K562 (cell line): ENCODE measurements at regions not wholly inside any gene's neighbourhood (a gene's known extent, or its start where the extent isn't known, plus 50 kb on each side); places are given as distances from the start of the nearest gene placed in this dataset.

Experiments used
- ATAC-seq: fragments of 200-7000 bp; cut with Tn5 transposase; 3 replicates; pipeline ENCODE4 v1.9.1; 2020; ENCODE audit warnings: moderate library complexity
- BruUV-seq: library from RNA; stranded (reverse); fragments of 400-500 nt; replicated peaks from 2 replicates; lab custom pipeline; 2021; lab: Mats Ljungman, UMichigan
- CTCF ChIA-PET: fragments of 300-600 bp; formaldehyde crosslinking; extraction: SDS; loops from one replicate; lab custom pipeline; 2021; ENCODE audit warnings: low intra/inter-chr PET ratio; lab: Yijun Ruan, JAX
- POLR2A ChIA-PET: fragments of 300-600, 350-650 bp; sonication (Branson Sonifier 250); formaldehyde crosslinking; extraction: SDS; loops from one replicate; lab custom pipeline; 2021; ENCODE audit warnings: antibody characterized with exemption, inconsistent platforms; lab: Yijun Ruan, JAX
- DNase-seq, 4 experiments: peaks; one replicate each; pipeline versions ENCODE4 v3.0.0 to v3.0.0-alpha.2; 2011 to 2018; ENCODE audit warnings: low spot score in 3 of 4, mixed read lengths in 3 of 4; ENCODE audit errors: extremely low read depth in 1 of 4
- FAIRE-seq: peaks from 2 replicates; lab custom pipeline; 2011; peaks lifted over from hg19 to GRCh38; lab: Jason Lieb, UNC
- H2AFZ ChIP-seq: 2 replicates; pipeline ENCODE4 v1.6.0; 2011; ENCODE audit warnings: low read depth, low read length, control low read depth, inconsistent platforms
- H3K27ac ChIP-seq: fragments of 200-600 bp; 3 replicates; pipeline ENCODE4 v1.8.0; 2011; ENCODE audit warnings: low read depth, mild to moderate bottlenecking, control low read depth, inconsistent platforms, low read length, moderate library complexity, mixed read lengths; ENCODE audit errors: extremely low read depth
- H3K27me3 ChIP-seq, 2 experiments: fragments of 300-600 bp in 1 of 2; 2 replicates in 1 of 2; 3 replicates in 1 of 2; pipeline versions ENCODE4 v1.6.0 to v1.8.0; 2011; ENCODE audit warnings: inconsistent platforms in 2 of 2, low read length in 2 of 2, mild to moderate bottlenecking in 1 of 2, mixed read lengths in 1 of 2, moderate library complexity in 1 of 2; ENCODE audit not compliant: control insufficient read depth in 2 of 2, insufficient read depth in 2 of 2
- H3K36me3 ChIP-seq: fragments of 300-600 bp; 3 replicates; pipeline ENCODE4 v1.8.0; 2011; ENCODE audit warnings: mild to moderate bottlenecking, low read length, inconsistent platforms; ENCODE audit not compliant: control insufficient read depth, insufficient read depth
- H3K4me1 ChIP-seq, 2 experiments: fragments of 200-600 bp in 1 of 2; replicated peaks in 1 of 2; 2 replicates in 1 of 2; 3 replicates in 1 of 2; pipeline versions ENCODE4 v1.5.1 to v1.8.0; 2011; ENCODE audit warnings: inconsistent platforms in 2 of 2, low read length in 2 of 2, mild to moderate bottlenecking in 1 of 2, mixed read lengths in 1 of 2, moderate library complexity in 1 of 2; ENCODE audit not compliant: control insufficient read depth in 2 of 2, insufficient read depth in 2 of 2
- H3K4me2 ChIP-seq: 2 replicates; pipeline ENCODE4 v1.6.1; 2011; ENCODE audit warnings: low read length, control low read depth, inconsistent platforms, mixed read lengths; ENCODE audit not compliant: insufficient read depth
- H3K4me3 ChIP-seq: fragments of 200-600 bp; sonication (generic), shearing (Covaris generic); 2 replicates; pipeline ENCODE4 v1.5.1; 2016; ENCODE audit warnings: control low read depth, inconsistent platforms
- H3K79me2 ChIP-seq: fragments of 200-600 bp; 3 replicates; pipeline ENCODE4 v1.8.0; 2011; ENCODE audit warnings: low read length, inconsistent platforms; ENCODE audit not compliant: control insufficient read depth, insufficient read depth
- H3K9ac ChIP-seq, 2 experiments: 2 replicates each; pipeline versions ENCODE4 v1.6.0 to v1.6.1; 2011; ENCODE audit warnings: low read depth in 2 of 2, low read length in 2 of 2, control low read depth in 1 of 2, inconsistent platforms in 1 of 2, mild to moderate bottlenecking in 1 of 2, mixed read lengths in 1 of 2; ENCODE audit not compliant: insufficient read depth in 1 of 2
- H3K9me1 ChIP-seq: one replicate; pipeline ENCODE4 v1.6.0; 2011; ENCODE audit warnings: inconsistent platforms, mild to moderate bottlenecking, low read length, moderate library complexity; ENCODE audit not compliant: control insufficient read depth, insufficient read depth
- H3K9me3 ChIP-seq: replicated peaks from 2 replicates; pipeline ENCODE4 v1.5.1; 2011; ENCODE audit warnings: low read depth, low read length, inconsistent platforms; ENCODE audit not compliant: control insufficient read depth, insufficient read depth
- H4K20me1 ChIP-seq: replicated peaks from 2 replicates; pipeline ENCODE4 v1.6.1; 2011; ENCODE audit warnings: low read length, inconsistent platforms, mixed read lengths; ENCODE audit not compliant: control insufficient read depth, insufficient read depth
- FOSL1 ChIP-seq: fragments of 200-800 bp; sonication (Bioruptor generic); conservative IDR thresholded peaks from 2 replicates; pipeline ENCODE4 v1.6.1; 2016; ENCODE audit warnings: missing genetic modification characterization, missing compliant biosample characterization
- KLF6 ChIP-seq: fragments of 250-450 bp; sonication (Bioruptor Pico); IDR thresholded peaks from 2 replicates; pipeline ENCODE4 v1.4.0; 2020; ENCODE audit warnings: mild to moderate bottlenecking, moderate library complexity, borderline replicate concordance
- MAFG ChIP-seq: fragments of 450-650 bp; conservative IDR thresholded peaks from 2 replicates; pipeline ENCODE4 v1.6.1; 2016; ENCODE audit warnings: missing genetic modification characterization, missing compliant biosample characterization
- SREBF1 ChIP-seq: fragments of 150-350 bp; IDR thresholded peaks from 2 replicates; pipeline ENCODE4 v1.6.1; 2014; ENCODE audit warnings: antibody characterized with exemption, low read depth, low read length, borderline replicate concordance
- ZNF76 ChIP-seq: fragments of 250-450 bp; sonication (Bioruptor Pico); IDR thresholded peaks from 2 replicates; pipeline ENCODE4 v1.4.0; 2020; ENCODE audit warnings: mild to moderate bottlenecking, moderate library complexity, borderline replicate concordance
- ZZZ3 ChIP-seq: fragments of 450-650 bp; IDR thresholded peaks from 2 replicates; pipeline ENCODE4 v1.6.1; 2016; ENCODE audit warnings: antibody characterized with exemption, mild to moderate bottlenecking, moderate library complexity
- WGBS: fragments of 100-300 bp; shearing (Covaris generic); methylation state at CpG from one replicate; pipeline ENCODE4 v1.1.6; 2016; ENCODE audit warnings: low coverage, mixed read lengths; ENCODE audit not compliant: insufficient coverage; ENCODE audit errors: missing lambda C conversion rate; 5-methylcytosine and 5-hydroxymethylcytosine counted together
- in situ Hi-C: fragments of 300-500 bp; cut with MboI; formaldehyde crosslinking; loops from 4 replicates; pipeline ENCODE4 v1.15.0; 2018; ENCODE audit warnings: inconsistent platforms, mixed read lengths
- intact Hi-C: fragments of 100-400 bp; cut with micrococcal nuclease; formaldehyde crosslinking; loops from 2 replicates; pipeline ENCODE4 v1.14.2; 2022
- TF ChIP-seq, protein P1 (sequence below): IDR thresholded peaks from 2 replicates; pipeline ENCODE4 v1.6.1; 2014; ENCODE audit warnings: antibody characterized with exemption

DNA sequence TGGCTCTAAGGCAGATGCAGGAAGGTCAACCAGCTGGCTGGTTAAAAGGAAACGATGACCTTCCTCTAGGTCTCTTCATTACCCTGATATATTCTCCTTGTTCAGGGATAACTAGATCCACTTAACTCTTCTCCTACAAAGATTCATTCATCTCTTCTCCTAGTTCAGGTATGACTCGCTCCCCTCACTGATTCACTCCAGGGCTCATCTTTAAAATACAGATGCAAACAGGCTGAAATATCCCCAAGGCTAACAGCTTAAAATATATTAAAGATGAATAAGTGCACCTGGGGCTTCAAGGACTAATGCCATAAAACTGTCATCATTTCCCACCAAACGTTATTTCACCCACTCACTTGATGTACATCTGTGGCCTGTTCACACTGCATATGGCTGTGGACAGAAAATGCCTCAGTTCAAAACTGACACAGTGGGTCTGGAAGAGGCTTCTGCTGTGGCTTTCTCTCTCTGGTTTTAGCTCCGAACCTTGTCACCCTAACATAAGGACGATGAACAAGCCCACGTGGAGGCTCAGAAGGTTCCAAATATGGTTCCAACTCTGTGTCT lies 366.9 kb downstream of the DEPDC1B start (continued):
- TF ChIP-seq, protein P1, sequence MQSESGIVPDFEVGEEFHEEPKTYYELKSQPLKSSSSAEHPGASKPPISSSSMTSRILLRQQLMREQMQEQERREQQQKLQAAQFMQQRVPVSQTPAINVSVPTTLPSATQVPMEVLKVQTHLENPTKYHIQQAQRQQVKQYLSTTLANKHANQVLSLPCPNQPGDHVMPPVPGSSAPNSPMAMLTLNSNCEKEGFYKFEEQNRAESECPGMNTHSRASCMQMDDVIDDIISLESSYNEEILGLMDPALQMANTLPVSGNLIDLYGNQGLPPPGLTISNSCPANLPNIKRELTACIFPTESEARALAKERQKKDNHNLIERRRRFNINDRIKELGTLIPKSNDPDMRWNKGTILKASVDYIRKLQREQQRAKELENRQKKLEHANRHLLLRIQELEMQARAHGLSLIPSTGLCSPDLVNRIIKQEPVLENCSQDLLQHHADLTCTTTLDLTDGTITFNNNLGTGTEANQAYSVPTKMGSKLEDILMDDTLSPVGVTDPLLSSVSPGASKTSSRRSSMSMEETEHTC, result no peak
- no peak for TF ChIP-seq SREBF1
- TF ChIP-seq KLF6 (CRISPR knock-in tag), result no peak
- TF ChIP-seq ZNF76 (CRISPR knock-in tag), result no peak

GRCh38 chr5:60332244-60333004 lies 367.5 kb downstream of the DEPDC1B start:
- POLR2A ChIA-PET, result interaction anchor here (1.0 kb wide), 1 partner anchor 10 kb away, joined by 3 read pairs; no protein-coding TSS in a partner anchor
- TF ChIP-seq ZZZ3 (no peak), FOSL1 (tag) (peak; percentile 36; the same call in 1 of the 2 replicates), MAFG (tag) (no peak)
- Histone ChIP-seq H3K9me3 (no peaks in the 10 kb centered on the region), H3K27me3 (no peaks in the 10 kb centered on the region), H3K27ac (no peak overlapping the region), H3K36me3 (no peaks in the 10 kb centered on the region), H2AFZ (no peak overlapping the region), H4K20me1 (no peaks in the 10 kb centered on the region), H3K4me1 (no peaks in the 10 kb centered on the region), H3K4me3 (no peak overlapping the region), H3K79me2 (no peaks in the 10 kb centered on the region), H3K4me2 (no peak overlapping the region), H3K9me1 (no peaks in the 10 kb centered on the region), H3K9ac (no peak overlapping the region)
- 0% methylated on average over 2 of the region's 2 CpGs for WGBS
- DNase-seq (no peak), ATAC-seq (no peak), FAIRE-seq (no peak)
- CTCF ChIA-PET, result interaction anchor here (0.6 kb wide), 1 partner anchor 515 kb away, joined by 3 read pairs; no protein-coding TSS in a partner anchor
- BruUV-seq, result no TSS peak
- intact Hi-C loops, result no loop called here
- in situ Hi-C loops, result no loop called here
